ENCODE measurements at regions not wholly inside any gene's neighbourhood (a gene's known extent, or its start where the extent isn't known, plus 50 kb on each side); places are given as distances from the start of the nearest gene placed in this dataset.

DNA sequence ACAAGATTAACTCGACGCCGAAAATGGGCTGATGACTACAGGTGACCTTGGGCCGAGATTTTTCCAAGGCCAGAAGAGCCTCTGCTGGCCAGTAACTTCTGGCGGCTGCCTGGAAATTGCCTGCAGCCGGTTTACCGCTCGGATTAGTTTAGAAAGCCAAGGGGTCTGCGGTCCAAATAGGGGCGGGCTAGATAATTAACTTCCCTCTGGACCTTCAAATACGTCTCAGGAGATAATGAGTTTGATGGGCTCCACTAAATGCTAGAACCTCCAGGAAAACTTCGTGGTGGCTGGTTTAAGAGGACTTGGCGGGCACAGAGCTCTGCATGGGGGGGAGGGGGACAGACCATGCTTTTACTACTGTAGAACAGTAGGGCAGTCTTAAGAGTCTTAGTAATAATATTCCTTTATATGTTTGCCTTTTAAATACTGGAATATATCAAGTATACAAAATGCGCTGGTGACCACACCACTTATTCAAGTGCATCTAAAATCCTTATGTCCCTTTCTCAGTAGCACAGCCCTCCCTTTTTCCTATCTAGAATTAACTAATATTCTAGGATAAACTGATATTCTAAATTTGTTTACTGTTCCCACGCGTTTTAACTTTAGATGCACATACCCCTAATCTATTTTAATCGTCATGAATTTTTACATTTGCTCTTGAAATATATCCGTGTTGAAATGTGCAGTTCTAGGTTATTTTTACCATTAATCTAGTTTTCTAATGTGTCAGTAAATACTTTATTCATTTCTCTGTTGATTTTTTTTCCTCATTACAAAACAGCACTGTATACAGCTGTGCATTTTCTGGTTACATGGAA is 107.5 kb upstream of the PRSS16 start:
- TF ChIP-seq SIN3A (IDR thresholded peaks at IDR 0.05; ENCODE audit: borderline replicate concordance, insufficient read depth, low read length), result no peak
- TF ChIP-seq TAF1 (IDR thresholded peaks at IDR 0.05; ENCODE audit: borderline replicate concordance, insufficient read depth, low read length), result no peak
- TF ChIP-seq, protein P1, sequence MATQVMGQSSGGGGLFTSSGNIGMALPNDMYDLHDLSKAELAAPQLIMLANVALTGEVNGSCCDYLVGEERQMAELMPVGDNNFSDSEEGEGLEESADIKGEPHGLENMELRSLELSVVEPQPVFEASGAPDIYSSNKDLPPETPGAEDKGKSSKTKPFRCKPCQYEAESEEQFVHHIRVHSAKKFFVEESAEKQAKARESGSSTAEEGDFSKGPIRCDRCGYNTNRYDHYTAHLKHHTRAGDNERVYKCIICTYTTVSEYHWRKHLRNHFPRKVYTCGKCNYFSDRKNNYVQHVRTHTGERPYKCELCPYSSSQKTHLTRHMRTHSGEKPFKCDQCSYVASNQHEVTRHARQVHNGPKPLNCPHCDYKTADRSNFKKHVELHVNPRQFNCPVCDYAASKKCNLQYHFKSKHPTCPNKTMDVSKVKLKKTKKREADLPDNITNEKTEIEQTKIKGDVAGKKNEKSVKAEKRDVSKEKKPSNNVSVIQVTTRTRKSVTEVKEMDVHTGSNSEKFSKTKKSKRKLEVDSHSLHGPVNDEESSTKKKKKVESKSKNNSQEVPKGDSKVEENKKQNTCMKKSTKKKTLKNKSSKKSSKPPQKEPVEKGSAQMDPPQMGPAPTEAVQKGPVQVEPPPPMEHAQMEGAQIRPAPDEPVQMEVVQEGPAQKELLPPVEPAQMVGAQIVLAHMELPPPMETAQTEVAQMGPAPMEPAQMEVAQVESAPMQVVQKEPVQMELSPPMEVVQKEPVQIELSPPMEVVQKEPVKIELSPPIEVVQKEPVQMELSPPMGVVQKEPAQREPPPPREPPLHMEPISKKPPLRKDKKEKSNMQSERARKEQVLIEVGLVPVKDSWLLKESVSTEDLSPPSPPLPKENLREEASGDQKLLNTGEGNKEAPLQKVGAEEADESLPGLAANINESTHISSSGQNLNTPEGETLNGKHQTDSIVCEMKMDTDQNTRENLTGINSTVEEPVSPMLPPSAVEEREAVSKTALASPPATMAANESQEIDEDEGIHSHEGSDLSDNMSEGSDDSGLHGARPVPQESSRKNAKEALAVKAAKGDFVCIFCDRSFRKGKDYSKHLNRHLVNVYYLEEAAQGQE (IDR thresholded peaks at IDR 0.05; ENCODE audit: insufficient read depth in 1 of 2, low read depth in 2 of 2, low read length in 2 of 2), result no peak

DNA sequence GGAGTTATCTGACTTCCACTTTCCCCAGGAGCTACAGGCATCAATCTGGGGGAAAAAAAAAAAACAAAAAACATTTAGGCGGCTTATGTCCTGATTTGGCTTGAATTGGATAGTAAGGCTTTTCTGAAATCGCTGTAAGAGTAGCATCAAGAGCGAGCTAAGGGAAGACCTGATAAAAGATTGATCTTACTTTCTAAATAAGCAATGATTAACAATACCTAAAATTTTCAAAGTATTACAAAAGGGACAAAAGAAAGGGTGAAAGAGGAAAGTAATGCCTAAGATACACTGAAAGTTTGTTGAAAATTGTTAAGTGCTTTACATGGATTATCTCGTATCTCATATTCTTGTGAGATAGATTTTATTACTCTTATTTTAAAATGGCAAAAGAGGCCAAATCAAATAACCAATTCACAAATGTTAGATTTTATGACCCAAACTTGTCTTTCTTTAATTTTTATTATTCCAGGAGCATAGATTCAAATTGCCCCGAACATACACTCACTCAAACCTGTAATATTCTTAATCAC is 106.4 kb upstream of the PRSS16 start:
- no peak for TF ChIP-seq SIN3A (IDR thresholded peaks at IDR 0.05; ENCODE audit: borderline replicate concordance, insufficient read depth, low read length)
- TF ChIP-seq TAF1 (IDR thresholded peaks at IDR 0.05; ENCODE audit: borderline replicate concordance, insufficient read depth, low read length), result no peak
- TF ChIP-seq FOXP2 (optimal IDR thresholded peaks at IDR 0.05; ENCODE audit: borderline replicate concordance, extremely low read depth, extremely low read length, insufficient read depth), result no peak
- TF ChIP-seq, protein P1 (IDR thresholded peaks at IDR 0.05; ENCODE audit: insufficient read depth in 1 of 2, low read depth in 2 of 2, low read length in 2 of 2), result no peak
- no peak for TF ChIP-seq POLR2AphosphoS5 (IDR thresholded peaks at IDR 0.05; ENCODE audit: low read depth, low read length)

DNA sequence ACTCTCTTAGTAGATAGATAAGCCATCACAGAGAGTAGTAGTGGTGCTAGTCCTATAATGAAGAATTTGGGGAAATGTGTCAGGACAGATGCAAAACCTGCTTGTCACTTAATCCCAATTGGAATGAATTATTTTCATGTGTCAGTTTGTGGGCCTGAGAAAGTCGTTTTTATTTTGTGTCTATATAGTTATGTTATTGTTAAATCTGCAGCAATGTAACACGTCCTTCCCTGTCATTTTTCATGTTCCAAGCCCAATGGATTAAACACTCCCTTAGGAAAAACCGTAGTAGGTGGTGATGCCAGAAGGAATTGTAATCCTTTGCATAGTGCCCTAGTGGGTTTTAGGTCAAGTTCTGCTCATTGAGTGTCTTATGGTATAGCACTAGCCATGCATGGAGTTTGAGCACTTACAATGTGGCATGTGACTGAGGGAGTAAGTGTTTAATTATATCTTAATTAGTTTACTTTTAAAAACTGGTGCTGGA is 105.9 kb upstream of the PRSS16 start:
- TF ChIP-seq, protein P1 (IDR thresholded peaks at IDR 0.05; ENCODE audit: insufficient read depth in 1 of 2, low read depth in 2 of 2, low read length in 2 of 2), result no peak

DNA sequence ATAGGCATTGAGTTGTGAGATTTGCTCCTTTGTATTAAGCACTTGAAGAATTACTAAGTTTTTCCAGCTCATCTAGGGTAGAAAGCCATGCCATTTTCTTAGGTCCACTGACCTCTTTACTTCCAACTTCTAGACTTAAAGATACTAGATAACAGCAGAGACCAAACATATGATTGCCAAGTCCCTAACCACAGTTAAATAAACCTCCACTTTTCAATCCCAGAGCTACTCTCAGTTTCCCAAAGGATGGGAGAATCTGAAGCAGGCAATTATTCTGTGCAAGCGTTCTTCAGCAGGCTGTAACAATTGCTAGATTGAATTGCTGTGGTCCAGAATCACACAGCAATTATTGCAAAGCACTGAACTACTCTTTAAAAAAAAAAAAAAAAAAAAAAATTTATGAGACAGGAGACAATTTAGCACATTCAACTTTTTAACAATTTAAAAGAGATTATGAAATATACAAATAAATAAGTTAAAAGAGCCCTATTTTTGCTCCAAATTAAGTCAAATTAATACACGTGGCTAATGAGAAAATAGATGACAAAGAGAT is 104.0 kb upstream of the PRSS16 start:
- no peak for TF ChIP-seq TAF1 (IDR thresholded peaks at IDR 0.05; ENCODE audit: borderline replicate concordance, insufficient read depth, low read length)
- TF ChIP-seq FOXP2 (optimal IDR thresholded peaks at IDR 0.05; ENCODE audit: borderline replicate concordance, extremely low read depth, extremely low read length, insufficient read depth), result no peak
- TF ChIP-seq POLR2AphosphoS5 (IDR thresholded peaks at IDR 0.05; ENCODE audit: low read depth, low read length), result no peak
- TF ChIP-seq SIN3A (IDR thresholded peaks at IDR 0.05; ENCODE audit: borderline replicate concordance, insufficient read depth, low read length), result no peak
- TF ChIP-seq, protein P1 (IDR thresholded peaks at IDR 0.05; ENCODE audit: insufficient read depth in 1 of 2, low read depth in 2 of 2, low read length in 2 of 2), result no peak
